ENCODE measurements at regions not wholly inside any gene's neighbourhood (a gene's known extent, or its start where the extent isn't known, plus 50 kb on each side); places are given as distances from the start of the nearest gene placed in this dataset.

- no peak overlapping the region for H3K27ac ChIP-seq
- H3K9me3 ChIP-seq: no peaks in the 10 kb centered on the region
- DNase-seq (no peak), ATAC-seq (no peak)
- intact Hi-C loops (cut with DNase I): no loop called here
- no peaks in the 10 kb centered on the region for H3K4me1 ChIP-seq
- H3K27me3 ChIP-seq (ENCODE audit: insufficient read depth in 3 of 3, low read length in 2 of 3): no peaks in the 10 kb centered on the region
- H3K4me3 ChIP-seq: no peak overlapping the region
- H3K36me3 ChIP-seq (ENCODE audit: insufficient read depth in 1 of 2, low read depth in 1 of 2): no peaks in the 10 kb centered on the region
- TF ChIP-seq CTCF (IDR thresholded peaks at IDR 0.05): no peak
Measured at GRCh38 chr15:35141743-35142471, 56.8 kb upstream of the NANOGP8 start.

- Histone ChIP-seq H3K27ac (no peak overlapping the region), H3K36me3 (ENCODE audit: insufficient read depth in 1 of 2, low read depth in 1 of 2) (no peaks in the 10 kb centered on the region), H3K4me3 (no peak overlapping the region), H3K4me1 (no peaks in the 10 kb centered on the region), H3K27me3 (ENCODE audit: insufficient read depth in 3 of 3, low read length in 2 of 3) (no peaks in the 10 kb centered on the region), H3K9me3 (no peaks in the 10 kb centered on the region)
- TF ChIP-seq CTCF (IDR thresholded peaks at IDR 0.05): no peak
- ATAC-seq: no peak
- WGBS, 3 donors: 85 to 95% (median 94%) methylated on average over 6 of the region's 6 CpGs
- DNase-seq: no peak
- intact Hi-C loops (cut with DNase I): no loop called here
Measured at GRCh38 chr15:35139822-35140221, 54.7 kb upstream of the NANOGP8 start.

GRCh38 chr15:35137190-35137574, 52.1 kb upstream of the NANOGP8 start:
- Histone ChIP-seq H3K4me3 (no peak overlapping the region), H3K27ac (no peak overlapping the region), H3K4me1 (no peaks in the 10 kb centered on the region), H3K9me3 (no peaks in the 10 kb centered on the region), H3K36me3 (ENCODE audit: insufficient read depth in 1 of 2, low read depth in 1 of 2) (no peaks in the 10 kb centered on the region), H3K27me3 (ENCODE audit: insufficient read depth in 3 of 3, low read length in 2 of 3) (no peaks in the 10 kb centered on the region)
- DNase-seq (no peak), ATAC-seq (no peak)
- intact Hi-C loops (cut with DNase I): no loop called here
- no peak for TF ChIP-seq CTCF (IDR thresholded peaks at IDR 0.05)

- DNase-seq (no peak), ATAC-seq (no peak)
- H3K4me3 ChIP-seq: no peak overlapping the region
- TF ChIP-seq CTCF (IDR thresholded peaks at IDR 0.05): no peak
- 66 to 78% (median 74%) methylated on average over 6 of the region's 6 CpGs for WGBS, 3 donors
- H3K27me3 ChIP-seq (ENCODE audit: insufficient read depth in 3 of 3, low read length in 2 of 3): no peaks in the 10 kb centered on the region
- H3K4me1 ChIP-seq: no peaks in the 10 kb centered on the region
- no peak overlapping the region for H3K27ac ChIP-seq
- H3K36me3 ChIP-seq (ENCODE audit: insufficient read depth in 1 of 2, low read depth in 1 of 2): no peaks in the 10 kb centered on the region
- H3K9me3 ChIP-seq: no peaks in the 10 kb centered on the region
- intact Hi-C loops (cut with DNase I): no loop called here
Measured at GRCh38 chr15:35136321-35137189, 51.5 kb upstream of the NANOGP8 start.

All from psoas muscle (tissue), 7 donors.